ENCODE measurements at regions not wholly inside any gene's neighbourhood (a gene's known extent, or its start where the extent isn't known, plus 50 kb on each side); places are given as distances from the start of the nearest gene placed in this dataset.
"Not testable (repeated sequence)": the region's sequence is repeated elsewhere in the genome, so short reads cannot be mapped to it uniquely, and the experiment has no call there.

- no peaks in the 10 kb centered on the region for H3K9me3 ChIP-seq
- ATAC-seq (no peak), DNase-seq (no peak)
- in situ Hi-C loops (cut with MboI; ENCODE audit: low sequenced_read_pairs in 4 of 4) = no loop called here
- TF ChIP-seq CTCF (IDR thresholded peaks at IDR 0.05 in 4 of 5, conservative IDR thresholded peaks at IDR 0.05 in 1 of 5) = no peak
- TF ChIP-seq POLR2A (IDR thresholded peaks at IDR 0.05) = no peak
- H3K4me1 ChIP-seq = peaks cover 9 to 13% of the 10 kb centered on the region in 2 donors
- intact Hi-C loops (cut with DNase I; ENCODE audit: low total_unique reads) = loop anchor here (10.0 kb wide), 1 partner anchor 284 kb away; the partner anchor contains the start of gene RHOU
- H3K36me3 ChIP-seq = no peaks in the 10 kb centered on the region
- H3K27ac ChIP-seq = no peak overlapping the region
- no peaks in the 10 kb centered on the region for H3K27me3 ChIP-seq
- no peak overlapping the region for H3K4me3 ChIP-seq
Measured at GRCh38 chr1:229018674-229019295, 252.1 kb upstream of the RAB4A start.

GRCh38 chr1:229019663-229020271 is 251.1 kb upstream of the RAB4A start:
- DNase-seq = peak in 1 of 2 donors; percentile 27
- Histone ChIP-seq H3K4me1 (peaks cover 9 to 14% of the 10 kb centered on the region in 2 donors), H3K9me3 (no peaks in the 10 kb centered on the region), H3K4me3 (no peak overlapping the region), H3K27ac (no peak overlapping the region), H3K36me3 (no peaks in the 10 kb centered on the region), H3K27me3 (no peaks in the 10 kb centered on the region)
- in situ Hi-C loops (cut with MboI; ENCODE audit: low sequenced_read_pairs in 4 of 4) (no loop called here), intact Hi-C loops (cut with DNase I; ENCODE audit: low total_unique reads) (loop anchor here (10.0 kb wide), 1 partner anchor 285 kb away; the partner anchor contains the start of gene RHOU)
- peak in 1 of 5 experiments; percentile 4 for TF ChIP-seq CTCF (IDR thresholded peaks at IDR 0.05 in 4 of 5, conservative IDR thresholded peaks at IDR 0.05 in 1 of 5)
- no peak for TF ChIP-seq POLR2A (IDR thresholded peaks at IDR 0.05)
- ATAC-seq = peak; percentile 27 to 46

GRCh38 chr1:229021034-229021433 is 249.9 kb upstream of the RAB4A start:
- H3K27me3 ChIP-seq; H3K36me3 ChIP-seq; DNase-seq; H3K4me3 ChIP-seq; intact Hi-C loops (cut with DNase I; ENCODE audit: low total_unique reads); H3K27ac ChIP-seq; ATAC-seq; in situ Hi-C loops (cut with MboI; ENCODE audit: low sequenced_read_pairs in 4 of 4); H3K9me3 ChIP-seq: not testable (repeated sequence)
- peaks cover under 1 to 11% of the 10 kb centered on the region in 2 donors for H3K4me1 ChIP-seq

- H3K4me1 ChIP-seq = peaks cover 0 to 10% of the 10 kb centered on the region in 2 donors
- H3K27me3 ChIP-seq = no peaks in the 10 kb centered on the region
- no peak overlapping the region for H3K27ac ChIP-seq
- intact Hi-C loops (cut with DNase I; ENCODE audit: low total_unique reads) = no loop called here
- TF ChIP-seq CTCF (IDR thresholded peaks at IDR 0.05 in 4 of 5, conservative IDR thresholded peaks at IDR 0.05 in 1 of 5) = no peak
- no peak for TF ChIP-seq POLR2A (IDR thresholded peaks at IDR 0.05)
- no peak overlapping the region for H3K4me3 ChIP-seq
- ATAC-seq (no peak), DNase-seq (no peak)
- no peaks in the 10 kb centered on the region for H3K9me3 ChIP-seq
- H3K36me3 ChIP-seq = no peaks in the 10 kb centered on the region
- in situ Hi-C loops (cut with MboI; ENCODE audit: low sequenced_read_pairs in 4 of 4) = no loop called here
Measured at GRCh38 chr1:229022595-229023333, 248.1 kb upstream of the RAB4A start.

- Histone ChIP-seq H3K9me3 (no peaks in the 10 kb centered on the region), H3K36me3 (no peaks in the 10 kb centered on the region), H3K4me1 (peaks cover 0 to 10% of the 10 kb centered on the region in 2 donors), H3K27me3 (no peaks in the 10 kb centered on the region), H3K27ac (no peak overlapping the region), H3K4me3 (no peak overlapping the region)
- intact Hi-C loops (cut with DNase I; ENCODE audit: low total_unique reads) = no loop called here
- TF ChIP-seq POLR2A (IDR thresholded peaks at IDR 0.05) (no peak), CTCF (IDR thresholded peaks at IDR 0.05 in 4 of 5, conservative IDR thresholded peaks at IDR 0.05 in 1 of 5) (no peak)
- DNase-seq (no peak), ATAC-seq (no peak)
- in situ Hi-C loops (cut with MboI; ENCODE audit: low sequenced_read_pairs in 4 of 4) = no loop called here
Measured at GRCh38 chr1:229023651-229024300, 247.1 kb upstream of the RAB4A start.

All from gastrocnemius medialis (tissue), 4 donors.